Activated CD4-positive, alpha-beta memory T cell treated with anti-CD3 and anti-CD28 coated beads for 36 hours (primary cell): ENCODE measurements at regions not wholly inside any gene's neighbourhood (a gene's known extent, or its start where the extent isn't known, plus 50 kb on each side); places are given as distances from the start of the nearest gene placed in this dataset.

Experiments used
- CTCF ChIA-PET: fragments of 350-600 bp; sonication (Branson Sonifier 250); formaldehyde crosslinking; loops from one replicate; lab custom pipeline; 2021; ENCODE audit warnings: antibody characterized with exemption, inconsistent platforms; lab: Charles Lee
- POLR2A ChIA-PET: fragments of 350-600 bp; sonication (Branson Sonifier 250); formaldehyde crosslinking; loops from one replicate; lab custom pipeline; 2021; ENCODE audit warnings: antibody characterized with exemption; lab: Charles Lee
- DNase-seq: peaks from one replicate; pipeline ENCODE4 v3.0.0-alpha.2; 2020
- H3K27ac Mint-ChIP-seq: one replicate; pipeline ENCODE4 v1.8.0; 2021; ENCODE audit warnings: mixed read lengths
- H3K27me3 Mint-ChIP-seq: one replicate; pipeline ENCODE4 v1.8.0; 2021; ENCODE audit warnings: mixed read lengths
- H3K36me3 Mint-ChIP-seq: one replicate; pipeline ENCODE4 v1.8.0; 2021; ENCODE audit warnings: mixed read lengths
- H3K4me1 Mint-ChIP-seq: one replicate; pipeline ENCODE4 v1.8.0; 2021; ENCODE audit warnings: low read depth, mixed read lengths
- H3K4me3 Mint-ChIP-seq: one replicate; pipeline ENCODE4 v1.8.0; 2021; ENCODE audit warnings: mild to moderate bottlenecking, mixed read lengths
- H3K9me3 Mint-ChIP-seq: one replicate; pipeline ENCODE4 v1.8.0; 2021; ENCODE audit warnings: mixed read lengths
- intact Hi-C: fragments of 100-400 bp; cut with micrococcal nuclease; formaldehyde crosslinking; loops from one replicate; pipeline ENCODE4 v1.15.1; 2023

DNA sequence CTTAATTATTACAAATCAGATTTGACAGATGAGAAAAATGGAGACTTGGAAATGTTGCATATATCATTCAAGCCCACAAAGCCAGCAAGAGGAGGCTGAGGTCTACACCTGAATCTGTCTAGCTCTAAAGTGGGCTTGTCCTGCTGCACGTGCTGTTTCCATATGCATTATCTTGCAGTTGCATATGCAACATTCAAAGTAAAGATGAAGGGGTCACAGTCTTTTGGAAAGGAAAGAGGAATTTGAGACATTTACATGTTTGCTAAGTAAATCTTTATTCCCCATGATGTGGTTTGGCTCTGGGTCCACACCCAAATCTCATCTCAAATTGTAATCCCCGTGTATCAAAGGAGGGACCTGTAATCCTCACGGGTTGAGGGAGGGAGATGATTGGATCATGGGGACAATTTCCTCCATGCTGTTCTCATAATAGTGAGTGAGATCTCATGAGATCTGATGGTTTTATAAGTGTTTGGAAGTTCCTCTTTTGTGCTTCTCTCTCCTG lies 98.3 kb downstream of the BACH1 start:
- Mint-ChIP-seq H3K27me3 (no peaks in the 10 kb centered on the region), H3K4me3 (no peak overlapping the region), H3K27ac (no peak overlapping the region), H3K9me3 (peaks cover 16% of the 10 kb centered on the region), H3K4me1 (no peaks in the 10 kb centered on the region), H3K36me3 (peaks cover 33% of the 10 kb centered on the region)
- DNase-seq: no peak
- ChIA-PET CTCF (interaction anchor here (0.5 kb wide), 1 partner anchor 251 kb away, joined by 3 read pairs; no protein-coding TSS in a partner anchor), POLR2A (no interaction called here)
- intact Hi-C loops: no loop called here

DNA sequence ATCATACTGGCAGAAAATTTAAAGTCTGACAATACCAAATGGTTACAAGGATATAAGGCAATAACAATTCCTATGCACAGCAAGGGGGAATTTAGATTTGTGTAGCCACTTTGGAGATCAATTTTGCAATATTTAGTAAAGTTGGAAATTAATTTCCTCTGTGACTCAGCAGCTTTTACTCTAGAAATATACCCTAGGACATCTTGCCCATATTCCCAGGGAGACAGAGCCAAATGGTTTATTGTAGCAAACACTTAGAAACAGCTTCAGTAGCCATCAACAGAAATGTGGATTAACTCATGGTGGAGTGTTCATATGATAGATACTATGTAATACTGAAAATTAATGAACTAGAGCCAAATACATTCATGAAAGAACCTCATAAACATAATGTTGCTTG lies 104.6 kb downstream of the BACH1 start:
- POLR2A ChIA-PET: no interaction called here
- no peak overlapping the region for H3K27ac Mint-ChIP-seq
- peaks cover 13% of the 10 kb centered on the region for H3K9me3 Mint-ChIP-seq
- intact Hi-C loops: no loop called here
- H3K36me3 Mint-ChIP-seq: peaks cover 23% of the 10 kb centered on the region
- no peak overlapping the region for H3K4me3 Mint-ChIP-seq
- CTCF ChIA-PET: no interaction called here
- no peaks in the 10 kb centered on the region for H3K27me3 Mint-ChIP-seq
- DNase-seq: no peak
- no peaks in the 10 kb centered on the region for H3K4me1 Mint-ChIP-seq

DNA sequence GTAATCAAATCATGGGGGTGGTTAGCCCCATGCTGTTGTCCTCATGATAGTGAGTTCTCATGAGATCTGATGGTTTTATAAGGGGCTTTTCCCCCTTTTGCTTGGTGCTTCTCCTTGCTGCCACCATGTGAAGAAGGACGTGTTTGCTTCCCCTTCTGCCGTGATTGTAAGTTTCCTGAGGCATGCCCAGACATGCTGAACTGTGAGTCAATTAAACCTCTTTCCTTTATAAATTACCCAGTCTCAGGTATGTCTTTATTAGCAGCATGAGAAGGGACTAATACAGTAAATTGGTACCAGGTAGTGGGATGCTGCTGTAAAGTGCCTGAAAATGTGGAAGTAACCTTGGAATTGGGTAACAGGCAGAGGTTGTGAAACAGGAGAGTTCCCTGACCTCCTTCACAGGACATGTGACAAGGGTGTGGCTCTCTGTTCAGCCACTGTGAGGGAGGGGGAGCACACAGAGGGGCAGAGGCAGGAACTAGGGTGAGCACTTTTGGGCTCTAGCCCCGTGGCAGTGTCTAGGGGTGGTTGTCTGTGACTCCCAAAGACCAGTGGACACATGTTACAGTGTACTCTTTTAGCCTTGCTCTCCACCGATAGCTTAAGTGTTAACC lies 105.3 kb downstream of the BACH1 start:
- no peak for DNase-seq
- no peak overlapping the region for H3K27ac Mint-ChIP-seq
- intact Hi-C loops: no loop called here
- H3K4me1 Mint-ChIP-seq: no peaks in the 10 kb centered on the region
- ChIA-PET POLR2A (no interaction called here), CTCF (no interaction called here)
- no peaks in the 10 kb centered on the region for H3K27me3 Mint-ChIP-seq
- peaks cover 15% of the 10 kb centered on the region for H3K36me3 Mint-ChIP-seq
- H3K9me3 Mint-ChIP-seq: peaks cover 10% of the 10 kb centered on the region
- no peak overlapping the region for H3K4me3 Mint-ChIP-seq

DNA sequence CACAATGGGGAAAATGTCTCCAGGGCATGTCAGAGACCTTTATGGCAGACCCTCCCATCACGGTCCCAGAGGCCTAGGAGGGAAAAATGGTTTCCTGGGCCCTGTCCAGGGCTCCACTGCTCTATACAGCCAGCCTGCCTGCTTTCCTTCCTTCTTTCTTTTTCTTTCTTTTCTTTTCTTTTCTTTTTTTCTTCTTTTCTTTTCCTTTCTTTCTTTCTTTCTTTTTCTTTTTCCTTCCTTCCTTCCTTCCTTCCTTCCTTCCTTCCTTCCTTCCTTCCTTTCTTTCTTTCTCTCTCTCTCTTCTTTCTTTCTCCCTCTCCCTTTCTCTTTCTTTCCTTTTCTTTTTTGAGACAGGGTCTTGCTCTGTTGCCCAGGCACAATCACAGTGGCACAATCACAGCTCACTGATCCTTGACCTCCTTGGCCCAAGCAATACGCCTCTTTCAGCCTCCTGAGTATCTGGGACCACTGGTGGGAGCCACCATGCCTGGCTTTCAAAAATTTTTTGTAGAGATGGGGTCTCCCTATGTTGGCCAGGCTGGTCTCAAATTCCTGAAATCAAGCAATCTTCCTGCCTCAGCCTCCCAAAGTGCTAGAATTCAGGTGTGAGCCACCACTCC lies 106.9 kb downstream of the BACH1 start:
- no peak for DNase-seq
- no peaks in the 10 kb centered on the region for H3K9me3 Mint-ChIP-seq
- no peaks in the 10 kb centered on the region for H3K4me1 Mint-ChIP-seq
- peaks cover 2% of the 10 kb centered on the region for H3K36me3 Mint-ChIP-seq
- no peaks in the 10 kb centered on the region for H3K27me3 Mint-ChIP-seq
- H3K4me3 Mint-ChIP-seq: no peak overlapping the region
- no peak overlapping the region for H3K27ac Mint-ChIP-seq
- ChIA-PET POLR2A (no interaction called here), CTCF (no interaction called here)
- intact Hi-C loops: no loop called here

DNA sequence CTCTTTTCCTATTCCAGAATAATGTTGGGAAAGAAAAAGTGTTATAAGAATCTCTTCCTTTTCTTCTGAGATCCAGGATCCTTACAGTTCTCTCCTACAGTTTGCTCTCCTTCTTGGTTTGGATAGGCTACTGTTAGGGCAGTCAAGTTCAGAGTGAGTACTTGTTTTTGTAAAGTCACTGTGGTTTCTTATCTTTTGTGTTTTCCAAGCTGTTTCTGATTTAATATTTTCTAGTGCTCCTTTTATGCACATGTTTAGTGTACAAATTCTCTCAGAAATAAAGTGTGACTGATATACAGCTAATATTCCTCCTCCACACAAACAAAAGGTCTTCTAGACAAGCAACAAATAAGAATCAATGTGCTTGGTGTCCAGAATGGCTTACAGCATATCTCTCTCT lies 107.7 kb downstream of the BACH1 start:
- ChIA-PET POLR2A (no interaction called here), CTCF (no interaction called here)
- Mint-ChIP-seq H3K36me3 (no peaks in the 10 kb centered on the region), H3K4me3 (no peak overlapping the region), H3K4me1 (no peaks in the 10 kb centered on the region), H3K27me3 (no peaks in the 10 kb centered on the region), H3K27ac (no peak overlapping the region), H3K9me3 (no peaks in the 10 kb centered on the region)
- DNase-seq: no peak
- intact Hi-C loops: no loop called here

DNA sequence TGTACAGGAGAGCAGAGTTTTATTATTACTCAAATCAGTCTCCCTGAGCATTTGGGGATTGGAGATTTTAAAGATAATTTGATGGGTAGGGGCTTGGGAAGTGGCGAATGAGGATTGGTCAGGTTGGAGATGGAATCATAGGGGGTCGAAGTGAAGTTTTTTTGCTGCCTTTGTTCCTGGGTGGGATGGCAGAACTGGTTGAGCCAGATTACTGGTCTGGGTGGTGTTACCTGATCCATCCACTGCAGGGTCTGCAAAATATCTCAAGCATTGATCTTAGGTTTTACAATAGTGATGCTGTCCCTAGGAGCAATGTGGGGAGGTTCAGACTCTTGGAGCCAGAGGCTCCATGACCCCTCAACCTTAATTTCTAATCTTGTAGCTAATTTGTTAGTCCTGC lies 108.8 kb downstream of the BACH1 start:
- Mint-ChIP-seq H3K36me3 (no peaks in the 10 kb centered on the region), H3K27me3 (no peaks in the 10 kb centered on the region), H3K27ac (no peak overlapping the region), H3K4me1 (no peaks in the 10 kb centered on the region), H3K4me3 (no peak overlapping the region), H3K9me3 (no peaks in the 10 kb centered on the region)
- ChIA-PET CTCF (no interaction called here), POLR2A (no interaction called here)
- intact Hi-C loops: no loop called here
- DNase-seq: no peak

DNA sequence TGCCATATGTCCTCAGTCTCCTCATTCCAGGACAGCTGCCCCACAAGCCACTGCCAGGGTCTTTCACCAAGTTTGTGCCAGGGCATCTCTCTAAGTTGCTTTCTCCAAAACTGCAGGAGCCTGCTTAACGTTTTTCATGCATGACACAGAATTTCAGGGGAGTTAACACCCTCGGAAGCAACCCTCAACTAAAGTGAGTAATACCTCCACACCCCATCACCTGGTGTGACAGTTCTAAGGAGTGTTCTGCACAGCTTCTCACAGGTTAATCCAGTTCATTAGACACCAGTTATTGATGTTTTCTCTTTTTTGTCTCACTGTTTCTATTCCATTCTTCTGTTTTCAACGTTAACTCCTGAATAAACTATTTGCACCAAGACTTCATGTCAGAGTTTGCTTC lies 115.0 kb downstream of the BACH1 start:
- ChIA-PET POLR2A (no interaction called here), CTCF (no interaction called here)
- no peak overlapping the region for H3K4me3 Mint-ChIP-seq
- no peaks in the 10 kb centered on the region for H3K4me1 Mint-ChIP-seq
- intact Hi-C loops: no loop called here
- H3K9me3 Mint-ChIP-seq: no peaks in the 10 kb centered on the region
- no peak for DNase-seq
- no peak overlapping the region for H3K27ac Mint-ChIP-seq
- H3K27me3 Mint-ChIP-seq: no peaks in the 10 kb centered on the region
- peaks cover 2% of the 10 kb centered on the region for H3K36me3 Mint-ChIP-seq

DNA sequence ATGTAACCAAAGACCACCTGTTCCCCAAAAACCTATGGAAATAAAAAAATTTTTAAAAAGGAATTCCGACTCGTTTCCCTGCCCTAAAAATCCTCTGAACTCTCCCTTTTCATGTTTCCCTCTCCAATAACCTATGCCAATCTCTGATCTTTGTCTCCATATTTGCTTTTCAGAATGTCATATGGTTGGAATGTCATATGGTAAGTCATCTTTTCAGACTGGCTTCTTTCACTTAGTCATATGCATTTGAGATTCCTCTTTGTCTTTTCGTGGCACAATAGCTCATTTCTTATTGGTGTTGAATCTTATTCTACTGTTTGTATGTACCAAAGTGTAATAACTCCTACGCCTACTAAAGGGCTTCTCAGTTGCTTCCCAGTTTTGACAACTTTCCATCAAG lies 117.5 kb downstream of the BACH1 start:
- Mint-ChIP-seq H3K4me3 (no peak overlapping the region), H3K27me3 (no peaks in the 10 kb centered on the region), H3K27ac (no peak overlapping the region), H3K9me3 (peaks cover 3% of the 10 kb centered on the region), H3K4me1 (no peaks in the 10 kb centered on the region), H3K36me3 (peaks cover 2% of the 10 kb centered on the region)
- ChIA-PET CTCF (no interaction called here), POLR2A (no interaction called here)
- DNase-seq: no peak
- intact Hi-C loops: no loop called here

DNA sequence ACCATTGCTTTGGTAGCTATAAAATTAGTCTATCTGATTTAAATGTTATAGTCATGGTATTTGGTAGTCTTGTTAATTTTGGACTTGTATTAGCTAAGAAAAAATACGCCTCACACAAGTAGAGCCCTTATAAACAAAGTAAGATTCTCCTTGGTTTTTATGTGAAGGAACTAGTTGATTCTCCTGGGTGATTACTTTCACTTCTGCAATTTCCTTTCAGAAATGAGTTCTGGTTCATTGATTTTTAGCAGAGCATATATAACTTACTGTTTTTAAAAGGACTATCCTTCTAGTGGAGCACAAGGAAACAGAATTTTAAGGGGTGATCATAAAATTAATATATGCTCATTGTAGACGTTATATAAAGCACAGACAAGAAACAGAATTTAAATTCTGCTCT lies 120.1 kb downstream of the BACH1 start:
- ChIA-PET POLR2A (no interaction called here), CTCF (interaction anchor here (1.2 kb wide), 1 partner anchor 57 kb away, joined by 3 read pairs; no protein-coding TSS in a partner anchor)
- H3K27ac Mint-ChIP-seq: no peak overlapping the region
- no peak overlapping the region for H3K4me3 Mint-ChIP-seq
- peaks cover 2% of the 10 kb centered on the region for H3K36me3 Mint-ChIP-seq
- H3K9me3 Mint-ChIP-seq: peaks cover 3% of the 10 kb centered on the region
- DNase-seq: no peak
- H3K27me3 Mint-ChIP-seq: no peaks in the 10 kb centered on the region
- intact Hi-C loops: no loop called here
- H3K4me1 Mint-ChIP-seq: no peaks in the 10 kb centered on the region

DNA sequence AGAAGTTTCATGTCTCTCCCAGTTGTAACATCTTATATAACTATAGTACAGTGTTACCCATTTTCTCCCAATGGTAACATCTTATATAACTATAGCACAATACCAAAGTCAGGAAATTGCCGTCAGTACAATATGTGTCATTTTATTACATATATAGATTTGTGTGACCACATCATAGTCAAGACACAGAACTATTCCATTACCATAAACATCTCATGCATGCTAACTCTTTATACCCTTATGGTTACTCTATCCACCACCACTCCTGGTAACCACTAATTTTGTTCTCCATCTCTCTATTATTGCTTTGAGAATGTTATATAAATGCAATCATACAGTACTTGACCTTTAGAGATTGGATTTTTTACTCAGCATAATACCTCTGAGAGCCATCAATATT lies 120.7 kb downstream of the BACH1 start:
- CTCF ChIA-PET: no interaction called here
- Mint-ChIP-seq H3K36me3 (no peaks in the 10 kb centered on the region), H3K4me3 (no peak overlapping the region), H3K27me3 (no peaks in the 10 kb centered on the region), H3K4me1 (no peaks in the 10 kb centered on the region), H3K27ac (no peak overlapping the region), H3K9me3 (peaks cover 3% of the 10 kb centered on the region)
- no peak for DNase-seq
- intact Hi-C loops: no loop called here
- POLR2A ChIA-PET: no interaction called here

DNA sequence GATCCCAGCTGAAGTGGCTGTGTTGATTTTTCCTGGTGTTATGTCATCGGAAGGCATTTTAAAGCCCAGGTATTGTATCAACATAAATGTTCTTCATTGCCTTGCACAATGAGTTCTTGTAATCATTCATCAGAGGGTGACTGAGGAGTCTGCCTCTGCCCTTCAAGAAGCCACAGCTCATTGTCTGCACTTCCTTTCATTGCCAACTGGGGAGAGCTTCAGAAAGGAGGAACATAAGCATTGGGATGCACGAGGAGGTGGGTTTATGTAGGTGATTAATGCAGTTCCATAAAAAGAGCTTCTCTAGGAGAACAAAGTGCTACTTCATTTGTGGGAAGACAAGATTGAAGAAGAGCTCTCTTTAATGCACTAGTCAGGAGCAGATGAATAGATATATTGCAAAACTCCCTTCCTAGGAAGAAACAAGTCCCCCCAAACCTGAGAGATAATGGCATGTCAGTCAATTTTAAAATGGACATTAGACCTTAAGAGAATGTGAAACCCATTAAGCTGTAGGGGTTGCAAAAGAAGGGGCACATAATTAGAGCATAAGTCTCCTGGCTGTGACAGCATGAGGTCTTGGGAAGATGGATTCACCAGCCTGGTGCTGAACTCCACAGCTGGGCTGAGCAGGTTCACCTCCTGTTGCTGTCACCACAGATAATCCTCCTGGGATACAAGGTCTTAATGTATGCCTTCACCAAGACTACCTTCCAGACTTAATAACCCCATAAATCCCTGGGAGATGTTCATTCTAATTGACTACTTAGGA lies 124.6 kb downstream of the BACH1 start:
- peaks cover 3% of the 10 kb centered on the region for H3K9me3 Mint-ChIP-seq
- ChIA-PET POLR2A (no interaction called here), CTCF (interaction anchor here (1.2 to 1.7 kb wide), 2 partner anchors 47 to 51 kb away, joined by 3 to 7 read pairs; no protein-coding TSS in a partner anchor)
- H3K27ac Mint-ChIP-seq: no peak overlapping the region
- no peaks in the 10 kb centered on the region for H3K4me1 Mint-ChIP-seq
- H3K36me3 Mint-ChIP-seq: no peaks in the 10 kb centered on the region
- no peak overlapping the region for H3K4me3 Mint-ChIP-seq
- no peaks in the 10 kb centered on the region for H3K27me3 Mint-ChIP-seq
- DNase-seq: no peak
- intact Hi-C loops: no loop called here

DNA sequence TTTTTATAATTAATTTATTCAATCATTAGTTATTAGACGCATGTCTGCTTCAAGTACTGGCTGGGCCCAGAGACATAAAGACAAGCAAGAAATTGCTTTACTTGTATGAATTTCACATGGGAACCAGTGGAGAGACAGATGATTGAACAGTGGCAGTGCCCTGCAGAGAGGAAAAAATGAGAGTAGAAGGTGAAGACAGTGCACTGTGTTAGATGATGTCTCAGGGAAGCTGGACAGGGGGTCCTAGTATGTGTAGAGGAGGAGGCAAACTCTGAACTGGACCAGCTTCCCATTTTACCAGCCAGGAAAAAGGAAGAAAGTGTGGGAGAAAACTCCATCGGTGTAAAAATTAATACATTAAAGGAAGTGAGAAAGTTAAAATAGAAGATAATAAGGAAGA lies 126.0 kb downstream of the BACH1 start:
- H3K36me3 Mint-ChIP-seq: no peaks in the 10 kb centered on the region
- CTCF ChIA-PET: no interaction called here
- H3K4me3 Mint-ChIP-seq: no peak overlapping the region
- H3K9me3 Mint-ChIP-seq: peaks cover under 1% of the 10 kb centered on the region
- POLR2A ChIA-PET: no interaction called here
- H3K4me1 Mint-ChIP-seq: no peaks in the 10 kb centered on the region
- H3K27me3 Mint-ChIP-seq: no peaks in the 10 kb centered on the region
- intact Hi-C loops: no loop called here
- no peak overlapping the region for H3K27ac Mint-ChIP-seq
- no peak for DNase-seq
